HG02870 (cell line): ENCODE measurements at regions not wholly inside any gene's neighbourhood (a gene's known extent, or its start where the extent isn't known, plus 50 kb on each side); places are given as distances from the start of the nearest gene placed in this dataset.
"Not testable (repeated sequence)": the region's sequence is repeated elsewhere in the genome, so short reads cannot be mapped to it uniquely, and the experiment has no call there.

Experiments used
- ATAC-seq: cut with Tn5 transposase; IDR thresholded peaks from one replicate; pipeline ENCODE4 v1.9.1; 2021; ENCODE audit warnings: mild to moderate bottlenecking, moderate library complexity; ENCODE audit not compliant: unreplicated experiment

DNA sequence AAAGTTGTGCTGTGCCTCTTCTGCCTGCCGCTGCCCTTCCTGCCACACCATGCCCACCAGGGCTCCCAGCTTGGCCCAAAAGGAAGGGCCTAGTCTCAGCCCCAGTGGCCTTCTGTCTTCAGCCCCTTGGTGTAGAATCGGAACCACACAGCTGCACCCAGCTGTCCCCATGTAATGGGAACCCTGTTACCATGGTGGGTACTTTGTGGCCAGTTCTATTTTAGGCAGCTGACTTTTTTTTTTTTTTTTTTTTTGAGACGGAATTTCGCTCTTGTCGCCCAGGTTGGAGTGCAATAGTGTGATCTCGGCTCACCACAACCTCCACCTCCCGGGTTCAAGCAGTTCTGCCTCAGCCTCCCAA lies 163.3 kb upstream of the GSE1 start:
- ATAC-seq, result no peak

DNA sequence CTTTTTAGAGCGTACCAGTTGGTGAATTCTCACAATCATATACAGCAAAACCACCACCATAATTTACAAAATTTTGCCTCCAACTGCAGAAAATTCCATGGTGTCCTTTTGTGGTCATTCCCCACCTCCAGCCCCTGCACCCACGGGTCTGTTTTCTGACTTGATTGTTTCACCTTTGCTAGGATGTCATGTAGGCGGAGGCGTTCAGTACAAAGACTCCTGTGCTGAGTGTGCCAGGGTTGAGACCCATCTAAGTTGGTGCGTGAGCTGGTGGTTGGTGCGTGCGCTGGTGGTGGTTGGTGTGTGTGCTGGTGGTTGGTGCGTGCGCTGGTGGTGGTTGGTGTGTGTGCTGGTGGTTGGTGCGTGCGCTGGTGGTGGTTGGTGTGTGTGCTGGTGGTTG lies 162.0 kb upstream of the GSE1 start:
- ATAC-seq, result not testable (repeated sequence)

DNA sequence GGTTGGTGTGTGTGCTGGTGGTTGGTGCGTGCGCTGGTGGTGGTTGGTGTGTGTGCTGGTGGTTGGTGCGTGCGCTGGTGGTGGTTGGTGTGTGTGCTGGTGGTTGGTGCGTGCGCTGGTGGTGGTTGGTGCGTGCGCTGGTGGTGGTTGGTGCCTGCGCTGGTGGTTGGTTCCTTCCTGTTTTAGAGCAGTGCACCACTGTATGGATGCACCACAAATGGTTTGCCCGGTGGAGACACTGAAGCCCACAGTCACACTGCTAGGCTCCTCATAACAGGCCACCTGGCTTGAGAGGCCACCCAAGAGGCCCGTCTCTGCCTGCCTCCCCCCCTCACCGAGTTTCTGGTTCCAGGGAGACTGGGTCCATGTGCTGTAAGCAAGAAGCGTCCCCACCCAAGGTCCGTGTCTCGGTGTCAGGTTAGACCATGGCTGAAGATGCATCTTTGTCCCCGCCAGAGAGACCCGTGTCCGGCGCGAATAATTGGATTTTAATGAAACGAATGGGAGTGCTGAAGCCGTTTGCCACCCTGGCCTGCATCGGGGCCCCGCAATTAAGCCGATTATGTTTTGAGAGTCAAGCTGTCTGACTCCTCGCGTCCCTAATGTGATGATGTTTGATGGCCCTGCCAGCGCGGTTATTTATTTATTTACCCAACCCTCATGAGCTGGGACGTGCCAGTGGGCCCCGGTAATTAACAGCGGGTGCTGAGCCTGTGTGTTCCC lies 161.3 kb upstream of the GSE1 start:
- no peak for ATAC-seq

DNA sequence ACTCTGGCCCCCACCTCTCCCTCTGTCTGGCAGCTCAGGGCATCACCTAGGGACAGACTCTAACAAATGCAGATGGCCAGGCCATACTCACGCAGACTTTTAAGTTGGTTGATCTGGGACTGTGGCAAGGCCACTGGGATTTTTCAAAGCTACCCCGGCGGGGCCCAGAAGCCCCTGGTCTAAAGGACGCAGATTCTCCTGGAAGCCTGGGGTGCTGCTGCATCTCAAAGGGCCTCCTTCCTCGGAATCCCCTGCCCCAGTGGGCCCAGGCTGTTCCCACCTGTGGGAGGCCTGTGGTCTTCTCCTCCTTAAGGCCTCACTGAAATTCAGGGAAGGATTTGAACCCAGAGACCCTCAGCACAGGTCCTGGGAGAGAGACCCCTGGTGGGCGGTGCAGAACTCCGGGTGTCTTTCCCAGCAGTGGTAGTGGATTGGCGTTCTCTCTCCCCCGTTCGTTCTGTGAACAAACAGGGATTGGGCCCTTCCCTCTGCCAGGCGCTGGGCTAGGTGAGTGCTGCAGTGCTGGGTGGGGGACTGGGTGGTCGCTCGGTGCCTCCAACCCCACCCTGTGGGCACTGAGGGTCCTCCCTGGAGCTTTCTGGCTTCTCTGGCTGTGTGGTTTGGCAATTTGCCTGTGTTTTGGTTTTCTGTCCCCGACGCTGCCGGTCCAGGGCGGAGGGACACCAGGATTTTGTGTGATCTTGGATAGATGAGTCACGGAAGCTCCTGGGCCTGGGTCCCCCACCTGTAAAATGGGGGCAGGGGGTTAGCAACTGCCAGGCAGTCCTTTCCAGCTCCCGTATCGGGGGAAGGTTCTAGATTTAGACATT lies 160.5 kb upstream of the GSE1 start:
- ATAC-seq, result no peak

DNA sequence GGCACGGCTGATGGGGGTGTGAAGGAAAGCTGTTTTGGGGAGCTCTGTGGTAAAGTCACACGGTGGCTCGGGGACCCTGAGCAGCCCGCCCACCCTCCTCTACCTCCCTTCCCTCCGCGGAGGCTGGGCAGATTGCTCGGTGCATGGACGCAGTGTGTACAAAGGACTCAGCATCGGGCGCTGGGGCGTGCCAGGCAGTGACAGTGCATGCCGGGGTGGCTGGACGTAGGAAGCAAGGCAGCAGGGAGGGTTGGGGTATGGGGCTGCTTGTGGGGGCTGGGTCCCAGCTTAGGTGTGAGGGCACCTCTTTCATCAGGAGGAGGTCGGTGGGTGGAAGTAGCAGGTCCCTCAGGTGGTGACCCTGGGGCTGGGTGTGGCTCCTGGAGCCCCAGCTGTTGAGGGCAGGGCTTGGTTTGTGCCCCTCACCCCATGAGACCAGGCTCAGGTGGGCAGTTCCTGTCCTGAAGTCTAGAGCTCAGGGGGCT lies 159.9 kb upstream of the GSE1 start:
- no peak for ATAC-seq

DNA sequence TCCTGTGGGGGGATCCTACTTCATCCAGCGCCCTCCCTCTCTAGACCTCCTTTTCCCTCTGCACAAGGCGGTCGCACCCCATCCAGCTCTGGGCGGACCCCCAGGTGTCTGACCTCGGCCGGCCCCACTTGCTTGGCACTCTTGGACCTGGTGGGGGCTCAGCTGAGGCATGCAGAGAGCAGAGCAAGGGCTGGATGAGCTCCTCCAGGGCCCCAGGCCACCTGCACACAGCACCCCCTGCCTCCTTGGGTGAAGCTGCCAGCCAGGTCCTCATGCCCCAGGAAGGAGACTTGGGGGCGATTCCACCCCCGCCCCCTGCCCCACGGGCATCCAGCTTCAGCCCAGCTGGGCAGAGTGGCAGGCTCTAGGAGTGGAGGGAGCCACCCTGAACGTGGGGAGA lies 159.4 kb upstream of the GSE1 start:
- ATAC-seq, result no peak

DNA sequence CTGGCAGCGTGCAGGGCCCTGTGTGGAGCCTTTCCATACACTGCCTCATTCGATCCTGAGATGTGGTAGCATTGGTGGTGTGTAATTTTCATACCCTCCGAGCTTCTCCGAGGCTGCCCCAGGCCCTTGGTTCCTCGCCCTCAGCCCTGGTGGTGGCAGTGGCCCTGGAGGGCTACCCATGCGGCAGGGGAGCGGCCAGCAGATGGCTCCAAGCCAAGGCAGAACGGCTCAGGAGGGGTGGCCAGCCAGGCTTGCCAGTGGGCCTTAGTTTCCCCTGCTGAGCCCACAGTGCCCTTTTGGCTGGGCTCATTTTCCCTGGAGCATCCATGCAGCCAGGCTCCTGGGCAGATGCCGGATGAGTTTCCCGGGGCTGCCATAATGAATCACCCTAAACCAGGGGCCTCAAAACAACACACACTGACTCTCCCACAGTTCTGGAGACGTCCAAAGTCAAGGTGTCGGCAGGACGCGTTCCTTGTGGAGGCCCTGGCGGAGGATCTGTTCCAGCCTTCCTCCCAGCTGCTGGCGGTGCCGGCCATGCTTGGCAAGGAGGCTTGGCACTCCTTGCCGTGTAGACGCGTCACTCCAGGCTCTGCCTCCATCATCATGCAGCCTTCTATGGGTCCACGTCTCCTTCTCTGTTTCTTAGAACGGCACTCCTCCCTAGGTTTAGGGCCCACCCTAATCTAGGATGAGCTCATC lies 158.8 kb upstream of the GSE1 start:
- ATAC-seq, result no peak

DNA sequence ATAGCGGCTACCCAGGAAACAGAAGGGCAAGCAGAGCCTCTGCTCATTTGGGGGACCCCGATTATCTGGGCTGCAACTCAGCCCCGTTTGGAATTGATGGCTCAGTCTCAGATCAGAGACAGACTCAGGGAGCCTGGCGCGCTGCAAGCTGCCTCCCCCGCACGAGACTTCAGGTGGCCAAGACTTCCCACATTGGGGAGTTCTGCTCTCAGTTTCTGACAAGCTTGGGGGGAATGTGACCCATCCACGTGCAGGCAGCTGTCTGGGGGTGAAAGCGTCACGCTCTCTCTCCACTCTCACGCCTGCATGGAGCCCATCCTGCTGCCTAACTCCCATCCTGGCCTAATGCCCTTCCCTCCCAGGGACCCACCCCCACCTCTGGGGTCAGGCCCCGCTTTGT lies 157.6 kb upstream of the GSE1 start:
- ATAC-seq, result no peak

DNA sequence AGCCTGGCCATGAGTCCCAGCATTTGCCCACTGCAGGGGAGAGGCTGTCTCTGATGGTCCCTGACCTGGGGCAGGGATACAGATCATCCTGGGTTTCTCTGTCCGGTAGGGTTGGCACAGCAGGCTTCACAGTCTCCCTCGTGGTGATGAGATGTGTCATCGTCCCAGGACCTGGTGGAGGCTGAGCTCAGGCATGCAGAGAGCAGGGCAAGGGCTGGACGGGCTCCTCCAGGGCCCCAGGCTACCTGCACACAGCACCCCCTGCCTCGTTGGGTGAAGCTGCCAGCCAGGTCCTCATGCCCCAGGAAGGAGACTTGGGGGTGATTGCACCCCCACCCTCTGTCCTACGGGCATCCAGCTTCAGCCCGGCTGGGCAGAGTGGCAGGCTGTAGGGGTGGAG lies 155.8 kb upstream of the GSE1 start:
- ATAC-seq, result no peak

DNA sequence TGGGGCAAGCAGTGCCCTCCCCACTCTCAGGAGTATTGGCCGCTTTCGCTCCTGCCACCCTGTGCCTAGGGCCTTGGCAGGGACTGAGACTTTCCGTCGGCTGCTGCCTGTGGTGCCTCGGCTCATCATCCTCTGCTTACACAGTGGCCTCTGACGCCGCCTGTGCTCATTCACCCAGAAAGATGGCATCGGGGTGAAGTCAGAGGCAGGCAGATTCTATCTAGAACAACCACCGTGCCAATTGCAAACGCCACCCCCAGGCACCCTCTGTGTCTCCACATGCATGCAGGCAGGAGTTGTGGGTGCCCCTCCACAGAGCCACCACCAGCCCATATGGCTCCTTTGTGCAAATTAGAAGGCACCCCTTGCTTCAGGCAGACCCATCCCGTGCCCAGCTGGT lies 154.2 kb upstream of the GSE1 start:
- ATAC-seq, result no peak

DNA sequence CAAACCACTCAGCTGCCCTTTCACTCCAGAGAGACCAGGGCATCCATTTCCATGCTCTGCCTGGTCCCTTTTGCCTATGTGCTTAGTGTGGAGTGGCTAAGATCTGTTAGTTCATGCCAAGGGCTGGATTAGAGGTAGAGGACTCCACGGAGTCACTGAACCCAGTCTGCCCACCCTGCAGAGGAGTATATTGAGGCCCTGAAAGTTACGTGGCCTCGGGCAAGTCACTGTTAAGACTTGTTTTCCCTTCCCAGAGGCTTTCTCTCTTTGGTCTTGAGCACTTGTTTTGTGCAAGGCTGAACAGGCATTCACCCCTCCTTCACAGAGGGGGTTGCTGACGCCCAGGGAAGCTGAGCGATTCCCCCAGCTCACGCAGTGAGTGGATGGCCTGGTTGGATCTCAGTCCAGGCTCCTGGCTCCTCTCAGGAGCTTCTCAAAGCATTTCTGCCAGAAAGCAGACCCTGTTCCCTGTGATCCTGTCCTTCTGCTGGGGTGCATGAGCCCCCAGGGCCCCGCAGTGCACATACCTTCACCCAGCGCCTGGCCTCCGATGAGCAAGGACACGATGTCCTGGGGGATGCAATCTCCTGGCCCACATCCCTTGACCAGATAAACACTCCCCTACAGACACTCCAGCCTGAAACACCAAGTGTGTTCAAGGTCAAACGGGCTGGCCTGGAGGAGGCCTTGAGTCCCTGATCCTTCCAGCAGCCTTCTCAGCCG lies 153.4 kb upstream of the GSE1 start:
- ATAC-seq, result no peak

DNA sequence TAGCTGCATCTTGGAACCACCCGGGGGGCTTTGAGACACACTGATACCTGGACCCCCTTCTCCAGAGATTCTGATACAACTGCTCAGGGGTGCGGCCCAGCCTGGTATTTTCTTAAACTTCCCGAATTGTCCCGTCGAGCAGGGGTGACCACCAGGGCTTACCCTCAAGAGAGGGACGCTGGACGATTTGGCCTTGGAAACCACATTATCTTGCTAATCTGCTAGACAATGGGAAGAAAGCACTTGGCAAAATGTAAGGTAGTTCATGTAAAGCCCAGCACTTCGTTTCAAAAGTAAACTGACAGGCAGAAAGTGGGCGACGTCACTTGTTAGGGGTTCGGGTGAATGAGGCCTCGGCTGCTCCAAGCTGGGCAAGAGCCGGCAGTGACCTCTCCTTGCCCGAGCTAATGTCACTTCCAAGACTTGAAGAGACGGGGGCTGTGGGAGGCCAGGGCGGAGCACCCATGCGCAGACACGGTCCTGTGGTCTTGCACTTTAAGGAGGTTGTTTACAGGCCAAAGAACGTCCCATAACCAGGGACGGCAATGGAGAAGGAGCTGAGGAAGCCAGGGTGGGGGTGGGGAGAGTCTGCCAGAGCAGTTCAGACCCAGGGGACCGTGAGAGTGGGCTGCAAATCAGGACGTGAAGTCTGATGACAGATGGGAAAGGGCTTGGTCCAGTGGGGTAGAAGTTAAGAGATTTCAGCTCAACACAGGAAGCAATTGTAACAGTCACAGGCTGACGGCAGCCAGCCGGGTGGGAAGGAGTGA lies 152.7 kb upstream of the GSE1 start:
- no peak for ATAC-seq

DNA sequence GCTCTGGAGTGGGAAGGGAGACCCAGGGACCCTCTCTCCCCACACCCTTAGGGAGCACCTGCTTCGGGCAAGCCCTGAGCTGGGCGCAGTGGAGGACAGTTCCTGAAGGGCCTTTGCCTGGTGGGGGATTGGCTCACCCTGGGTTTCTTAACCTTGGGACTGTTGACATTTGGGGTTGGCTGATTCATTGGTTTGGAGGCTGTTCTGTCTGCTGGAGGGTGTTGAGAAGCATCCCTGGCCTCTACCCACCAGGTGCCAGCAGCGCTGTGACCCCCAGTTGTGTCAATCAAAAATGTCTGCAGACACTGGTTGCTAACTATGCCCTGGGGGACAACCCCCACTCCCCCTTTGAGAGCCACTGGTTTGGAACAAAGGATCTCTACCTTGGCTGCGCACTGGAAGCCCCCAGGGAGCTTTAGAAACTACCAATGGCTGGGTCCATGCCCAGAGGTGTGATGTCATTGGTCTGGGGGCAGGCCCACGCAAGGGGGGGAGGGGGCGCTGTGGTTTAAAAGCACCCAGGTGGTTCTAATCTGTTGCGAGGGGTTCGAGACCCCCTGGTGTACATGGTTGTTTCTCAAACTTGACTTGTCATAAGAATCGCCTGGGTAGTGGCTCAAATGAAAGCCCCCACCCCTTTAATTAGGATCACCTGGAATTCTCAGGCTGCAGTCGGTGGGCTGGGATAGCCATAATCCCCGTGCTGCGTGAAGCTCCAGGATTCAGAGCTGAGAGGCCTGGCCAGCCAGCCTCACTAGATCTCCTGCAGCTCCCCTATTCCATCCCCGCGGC lies 151.9 kb upstream of the GSE1 start:
- ATAC-seq, result no peak

DNA sequence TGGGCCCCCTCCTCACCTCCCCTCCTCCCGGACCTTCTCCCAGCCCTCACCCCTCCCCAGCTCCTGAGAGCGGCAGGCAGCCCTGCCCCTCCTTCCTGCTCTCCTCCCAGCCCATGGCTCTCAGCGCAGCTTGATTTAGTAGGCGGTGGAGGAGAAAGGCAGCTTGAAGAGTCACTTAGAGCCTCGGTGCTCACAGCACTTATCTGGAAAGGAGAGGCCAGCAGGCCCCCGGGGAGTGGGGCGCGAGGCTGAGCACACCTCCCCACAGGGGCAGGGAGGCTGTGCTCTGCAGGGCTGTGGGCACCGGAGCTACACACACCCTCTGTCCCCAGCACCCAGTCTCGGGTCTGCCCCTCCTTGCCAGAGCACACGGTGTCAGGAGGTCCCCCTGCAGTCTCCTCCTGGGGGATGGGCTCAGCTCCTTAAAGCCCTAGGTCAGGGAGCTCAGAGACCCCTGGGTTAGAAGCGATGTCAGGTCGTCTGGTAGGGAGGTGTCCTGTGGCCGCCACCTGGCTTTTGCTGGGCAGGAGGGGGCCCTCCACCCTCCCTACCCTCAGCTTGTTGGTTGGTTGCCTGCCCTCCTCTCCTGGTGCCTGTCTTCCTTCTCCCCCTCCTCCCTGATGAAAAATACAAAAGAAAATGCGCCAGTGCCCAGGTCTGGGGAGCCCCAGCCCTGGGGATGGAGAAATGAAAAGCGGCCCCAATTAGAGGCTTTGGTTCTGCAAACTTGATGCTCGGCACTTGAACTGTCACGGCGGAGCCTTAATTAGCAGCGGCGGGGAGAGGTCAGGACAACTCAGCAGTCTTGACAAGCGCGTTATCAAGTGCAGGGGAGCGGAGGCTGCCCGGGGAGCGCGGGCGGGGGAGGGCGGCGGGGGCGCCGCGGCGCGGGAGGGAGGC lies 151.1 kb upstream of the GSE1 start:
- ATAC-seq, result no peak

DNA sequence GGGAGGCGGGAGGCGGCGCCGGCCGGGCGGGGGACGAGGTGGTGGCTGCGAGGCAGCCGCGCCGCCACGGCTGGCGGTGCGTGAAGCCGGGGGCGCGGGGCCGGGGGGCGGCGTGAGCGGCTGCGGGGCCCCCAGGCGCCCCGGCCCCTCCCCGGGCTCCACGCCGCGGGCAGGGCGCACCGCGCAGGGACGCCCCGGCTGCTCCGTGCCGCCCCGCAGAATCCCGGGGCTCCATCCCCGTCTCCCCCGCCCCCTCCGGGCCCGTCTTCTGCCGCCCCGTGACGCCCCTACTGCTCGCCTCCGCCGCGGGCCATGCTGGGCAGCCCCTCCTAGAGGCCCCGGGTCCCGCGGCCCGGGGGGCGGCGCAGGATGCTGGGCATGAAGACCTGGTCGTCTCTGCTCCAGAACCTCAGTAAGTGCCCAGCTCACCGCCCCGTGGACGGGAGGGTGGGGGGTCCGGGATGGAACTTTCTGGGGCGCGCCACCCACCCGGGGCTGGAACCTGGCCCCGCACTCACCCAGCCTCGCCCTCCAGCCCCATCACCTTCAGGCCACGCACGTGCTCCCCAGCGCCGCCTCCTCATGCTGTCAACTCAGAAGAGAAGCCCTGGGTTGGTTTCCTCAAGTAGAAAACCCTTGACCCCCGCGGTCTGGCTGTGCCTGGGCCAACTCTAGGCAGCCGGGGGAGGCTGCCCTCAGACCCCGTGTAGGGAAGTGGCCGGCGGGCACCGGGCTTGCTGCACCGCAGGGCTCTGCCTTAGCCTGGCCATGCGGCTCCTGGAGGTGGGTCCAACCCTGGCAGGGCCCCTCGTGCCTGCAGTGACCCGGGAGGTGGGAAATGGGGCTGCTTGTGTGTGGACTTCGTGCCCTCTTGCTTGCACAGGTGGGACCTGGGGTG lies 150.2 kb upstream of the GSE1 start:
- ATAC-seq, result no peak

DNA sequence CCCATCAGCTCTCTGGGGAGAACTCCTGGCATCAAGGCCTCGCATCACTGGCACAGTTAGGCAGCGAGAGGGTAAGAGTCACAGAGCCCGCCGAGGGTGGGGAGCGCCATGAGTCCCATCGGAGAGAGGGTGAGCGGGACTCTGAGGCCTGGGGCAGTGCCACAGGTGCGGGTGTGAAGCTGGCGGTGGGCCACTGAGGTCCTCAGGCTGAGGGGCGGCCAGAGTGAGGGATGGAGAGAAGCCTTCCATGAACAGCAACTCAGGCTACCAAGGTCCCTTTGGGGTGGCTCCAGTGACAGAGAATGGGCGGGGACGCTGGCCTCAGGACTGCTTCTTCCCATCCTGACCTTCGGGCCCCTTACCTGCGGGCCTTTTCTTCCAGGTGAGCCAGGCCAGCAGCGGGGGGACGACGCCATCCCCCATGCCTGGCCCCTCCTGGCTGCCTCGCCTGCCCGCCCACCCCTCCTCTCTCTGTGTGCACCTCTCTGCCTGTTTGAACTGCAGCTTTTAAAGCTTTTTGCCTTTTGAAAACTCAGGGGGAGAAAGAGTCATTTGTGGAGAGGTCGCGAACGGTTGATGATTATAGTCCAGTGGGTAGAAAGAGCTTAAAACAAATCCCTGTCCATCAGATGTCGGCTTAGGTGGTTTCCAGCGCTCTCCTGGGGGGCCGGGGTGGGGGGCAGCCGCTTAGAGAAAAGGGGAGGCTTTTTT lies 149.3 kb upstream of the GSE1 start:
- ATAC-seq, result no peak
